GM12878 (cell line): ENCODE measurements at regions not wholly inside any gene's neighbourhood (a gene's known extent, or its start where the extent isn't known, plus 50 kb on each side); places are given as distances from the start of the nearest gene placed in this dataset.

Source experiments
- ATAC-seq: fragments of 200-7000 bp; cut with Tn5 transposase; 3 replicates; pipeline ENCODE4 v1.9.1; 2020; ENCODE audit warnings: mild to moderate bottlenecking, moderate library complexity
- BruUV-seq: library from RNA; stranded (reverse); fragments of 400-500 nt; replicated peaks from 2 replicates; lab custom pipeline; 2021; lab: Mats Ljungman, UMichigan
- CTCF ChIA-PET: fragments of 300-600 bp; sonication (Branson Sonifier 250); formaldehyde crosslinking; extraction: SDS; loops from one replicate; lab custom pipeline; 2021; ENCODE audit warnings: inconsistent platforms; lab: Yijun Ruan, JAX
- POLR2A ChIA-PET: fragments of 350-600 bp; formaldehyde crosslinking; extraction: SDS; loops from one replicate; lab custom pipeline; 2021; ENCODE audit warnings: inconsistent platforms; lab: Charles Lee
- RAD21 ChIA-PET: fragments of 300-600 bp; sonication (Branson Sonifier 250); formaldehyde crosslinking; loops from one replicate; lab custom pipeline; 2023; ENCODE audit warnings: antibody characterized with exemption; ENCODE audit not compliant: unreplicated experiment; lab: Charles Lee
- SMC1A ChIA-PET: fragments of 300-600 bp; sonication (Branson Sonifier 250); formaldehyde crosslinking; loops from one replicate; lab custom pipeline; 2023; ENCODE audit not compliant: unreplicated experiment, uncharacterized antibody; lab: Charles Lee
- DNase-seq: peaks from one replicate; pipeline ENCODE4 v3.0.0-alpha.2; 2011; ENCODE audit warnings: low read depth, low spot score
- FAIRE-seq: peaks from 3 replicates; lab custom pipeline; 2011; peaks lifted over from hg19 to GRCh38; lab: Jason Lieb, UNC
- H2AFZ ChIP-seq: 2 replicates; pipeline ENCODE4 v1.6.0; 2011; ENCODE audit warnings: low read depth, low read length, control low read depth; ENCODE audit not compliant: control insufficient read depth
- H3K27ac ChIP-seq: 2 replicates; pipeline ENCODE4 v1.5.1; 2011; ENCODE audit warnings: control low read depth; ENCODE audit not compliant: control insufficient read depth, insufficient read depth
- H3K27me3 ChIP-seq, 2 experiments: replicated peaks in 1 of 2; 2 replicates each; pipeline versions ENCODE4 v1.6.0 to v1.6.1; 2011; ENCODE audit warnings: low read length in 1 of 2; ENCODE audit not compliant: control insufficient read depth in 2 of 2, insufficient read depth in 2 of 2
- H3K36me3 ChIP-seq, 2 experiments: 2 replicates each; pipeline ENCODE4 v1.5.1; 2011; ENCODE audit warnings: low read length in 1 of 2; ENCODE audit not compliant: control insufficient read depth in 2 of 2, insufficient read depth in 2 of 2
- H3K4me1 ChIP-seq: 2 replicates; pipeline ENCODE4 v1.6.1; 2011; ENCODE audit warnings: mild to moderate bottlenecking, low read length, moderate library complexity, mixed read lengths; ENCODE audit not compliant: control insufficient read depth, insufficient read depth
- H3K4me2 ChIP-seq: 2 replicates; pipeline ENCODE4 v1.6.0; 2011; ENCODE audit warnings: control low read depth; ENCODE audit not compliant: control insufficient read depth, insufficient read depth
- H3K4me3 ChIP-seq: fragments of 200-600 bp; sonication (generic); 2 replicates; pipeline ENCODE4 v1.5.1; 2016
- H3K79me2 ChIP-seq: 2 replicates; pipeline ENCODE4 v1.6.0; 2011; ENCODE audit warnings: low read length; ENCODE audit not compliant: control insufficient read depth, insufficient read depth
- H3K9ac ChIP-seq: 2 replicates; pipeline ENCODE4 v1.8.0; 2011; ENCODE audit warnings: low read length, control low read depth, mixed read lengths; ENCODE audit not compliant: control insufficient read depth, insufficient read depth
- H3K9me3 ChIP-seq: replicated peaks from 3 replicates; pipeline ENCODE4 v1.5.1; 2011; ENCODE audit warnings: mild to moderate bottlenecking, low read length; ENCODE audit not compliant: control insufficient read depth, insufficient read depth
- H4K20me1 ChIP-seq: 2 replicates; pipeline ENCODE4 v1.6.0; 2011; ENCODE audit not compliant: control insufficient read depth, insufficient read depth
- PKNOX1 ChIP-seq: fragments of 450-650 bp; IDR thresholded peaks from 2 replicates; pipeline ENCODE4 v1.6.1; 2016; ENCODE audit warnings: mild to moderate bottlenecking
- ZZZ3 ChIP-seq: IDR thresholded peaks from 2 replicates; pipeline ENCODE4 v1.6.1; 2011; ENCODE audit warnings: low read depth; ENCODE audit not compliant: control insufficient read depth, insufficient read length
- WGBS: methylation state at CpG from one replicate; pipeline ENCODE4 v1.1.6; 2016; ENCODE audit warnings: low lambda C conversion rate; ENCODE audit not compliant: insufficient replicate concordance, insufficient coverage; ENCODE audit errors: missing lambda C conversion rate; 5-methylcytosine and 5-hydroxymethylcytosine counted together
- in situ Hi-C: fragments of 300-500 bp; cut with MboI; formaldehyde crosslinking; loops from 9 replicates; pipeline ENCODE4 v1.14.3; 2018; ENCODE audit warnings: mixed read lengths
- intact Hi-C: fragments of 100-400 bp; cut with micrococcal nuclease; formaldehyde crosslinking; loops from one replicate; pipeline ENCODE4 v1.14.2; 2022; ENCODE audit not compliant: unreplicated experiment
- TF ChIP-seq, protein P1 (sequence below): fragments of 450-650 bp; conservative IDR thresholded peaks from 2 replicates; pipeline ENCODE4 v1.6.1; 2017; ENCODE audit warnings: mild to moderate bottlenecking, moderate library complexity

- Histone ChIP-seq H3K9me3 (no peaks in the 10 kb centered on the region; the same call in 2 of the 3 replicates), H4K20me1 (no peaks in the 10 kb centered on the region), H2AFZ (no peak overlapping the region), H3K27me3 (no peaks in the 10 kb centered on the region; a peak in 1 of 4 replicates), H3K36me3 (no peaks in the 10 kb centered on the region), H3K4me1 (no peaks in the 10 kb centered on the region), H3K79me2 (no peaks in the 10 kb centered on the region), H3K4me2 (no peak overlapping the region), H3K9ac (no peak overlapping the region), H3K4me3 (no peak overlapping the region), H3K27ac (no peak overlapping the region)
- TF ChIP-seq ZZZ3, result no peak
- TF ChIP-seq, protein P1, sequence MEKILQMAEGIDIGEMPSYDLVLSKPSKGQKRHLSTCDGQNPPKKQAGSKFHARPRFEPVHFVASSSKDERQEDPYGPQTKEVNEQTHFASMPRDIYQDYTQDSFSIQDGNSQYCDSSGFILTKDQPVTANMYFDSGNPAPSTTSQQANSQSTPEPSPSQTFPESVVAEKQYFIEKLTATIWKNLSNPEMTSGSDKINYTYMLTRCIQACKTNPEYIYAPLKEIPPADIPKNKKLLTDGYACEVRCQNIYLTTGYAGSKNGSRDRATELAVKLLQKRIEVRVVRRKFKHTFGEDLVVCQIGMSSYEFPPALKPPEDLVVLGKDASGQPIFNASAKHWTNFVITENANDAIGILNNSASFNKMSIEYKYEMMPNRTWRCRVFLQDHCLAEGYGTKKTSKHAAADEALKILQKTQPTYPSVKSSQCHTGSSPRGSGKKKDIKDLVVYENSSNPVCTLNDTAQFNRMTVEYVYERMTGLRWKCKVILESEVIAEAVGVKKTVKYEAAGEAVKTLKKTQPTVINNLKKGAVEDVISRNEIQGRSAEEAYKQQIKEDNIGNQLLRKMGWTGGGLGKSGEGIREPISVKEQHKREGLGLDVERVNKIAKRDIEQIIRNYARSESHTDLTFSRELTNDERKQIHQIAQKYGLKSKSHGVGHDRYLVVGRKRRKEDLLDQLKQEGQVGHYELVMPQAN, result no peak
- no peak for TF ChIP-seq PKNOX1
- intact Hi-C loops, result no loop called here
- ChIA-PET RAD21 (no interaction called here), SMC1A (no interaction called here), CTCF (no interaction called here), POLR2A (no interaction called here)
- in situ Hi-C loops, result no loop called here
- no TSS peak for BruUV-seq
- DNase-seq (no peak), FAIRE-seq (no peak), ATAC-seq (no peak)
- 51% methylated on average over 8 of the region's 8 CpGs for WGBS
These were observed 119.9 kb upstream of the CST7 start for GRCh38 chr20:24828992-24829648.
